ENCODE measurements at regions not wholly inside any gene's neighbourhood (a gene's known extent, or its start where the extent isn't known, plus 50 kb on each side); places are given as distances from the start of the nearest gene placed in this dataset.

- H3K9me3 ChIP-seq (ENCODE audit: low read depth, low read length) = no peaks in the 10 kb centered on the region
- H3K27ac ChIP-seq = no peak overlapping the region
- H3K4me3 ChIP-seq = no peak overlapping the region
- H3K9ac ChIP-seq (ENCODE audit: insufficient read length) = no peak overlapping the region
- TF ChIP-seq EZH2 (IDR thresholded peaks at IDR 0.05) = no peak
- no peak for TF ChIP-seq POLR2AphosphoS5 (IDR thresholded peaks at IDR 0.05; ENCODE audit: borderline replicate concordance, low read depth, low read length)
- TF ChIP-seq FOXP2 (optimal IDR thresholded peaks at IDR 0.05; ENCODE audit: control extremely low read depth, extremely low read length, insufficient read depth) = no peak
- no peak for DNase-seq (ENCODE audit: low read depth, low spot score)
- no peaks in the 10 kb centered on the region for H3K36me3 ChIP-seq (ENCODE audit: insufficient read depth, low read length)
These were observed 681.2 kb downstream of the HDGFL1 start for GRCh38 chr6:23250556-23250955.

GRCh38 chr6:23262864-23263263 is 693.5 kb downstream of the HDGFL1 start:
- Histone ChIP-seq H3K4me3 (no peak overlapping the region), H3K27ac (no peak overlapping the region), H3K9ac (ENCODE audit: insufficient read length) (no peak overlapping the region), H3K36me3 (ENCODE audit: insufficient read depth, low read length) (no peaks in the 10 kb centered on the region), H3K9me3 (ENCODE audit: low read depth, low read length) (no peaks in the 10 kb centered on the region)
- no peak for TF ChIP-seq POLR2AphosphoS5 (IDR thresholded peaks at IDR 0.05; ENCODE audit: borderline replicate concordance, low read depth, low read length)
- TF ChIP-seq FOXP2 (optimal IDR thresholded peaks at IDR 0.05; ENCODE audit: control extremely low read depth, extremely low read length, insufficient read depth) = no peak
- no peak for TF ChIP-seq EZH2 (IDR thresholded peaks at IDR 0.05)
- no peak for DNase-seq (ENCODE audit: low read depth, low spot score)

GRCh38 chr6:23265270-23265669 is 695.9 kb downstream of the HDGFL1 start:
- Histone ChIP-seq H3K4me3 (no peak overlapping the region), H3K27ac (no peak overlapping the region), H3K9ac (ENCODE audit: insufficient read length) (no peak overlapping the region), H3K36me3 (ENCODE audit: insufficient read depth, low read length) (no peaks in the 10 kb centered on the region), H3K9me3 (ENCODE audit: low read depth, low read length) (no peaks in the 10 kb centered on the region)
- DNase-seq (ENCODE audit: low read depth, low spot score) = no peak
- TF ChIP-seq POLR2AphosphoS5 (IDR thresholded peaks at IDR 0.05; ENCODE audit: borderline replicate concordance, low read depth, low read length) (no peak), FOXP2 (optimal IDR thresholded peaks at IDR 0.05; ENCODE audit: control extremely low read depth, extremely low read length, insufficient read depth) (no peak), EZH2 (IDR thresholded peaks at IDR 0.05) (no peak)

GRCh38 chr6:23266536-23266935 is 697.2 kb downstream of the HDGFL1 start:
- TF ChIP-seq EZH2 (IDR thresholded peaks at IDR 0.05) (no peak), FOXP2 (optimal IDR thresholded peaks at IDR 0.05; ENCODE audit: control extremely low read depth, extremely low read length, insufficient read depth) (no peak), POLR2AphosphoS5 (IDR thresholded peaks at IDR 0.05; ENCODE audit: borderline replicate concordance, low read depth, low read length) (no peak)
- no peak for DNase-seq (ENCODE audit: low read depth, low spot score)
- H3K4me3 ChIP-seq = no peak overlapping the region
- H3K9me3 ChIP-seq (ENCODE audit: low read depth, low read length) = no peaks in the 10 kb centered on the region
- no peak overlapping the region for H3K9ac ChIP-seq (ENCODE audit: insufficient read length)
- no peak overlapping the region for H3K27ac ChIP-seq
- H3K36me3 ChIP-seq (ENCODE audit: insufficient read depth, low read length) = no peaks in the 10 kb centered on the region

- no peak overlapping the region for H3K9ac ChIP-seq (ENCODE audit: insufficient read length)
- no peak for DNase-seq (ENCODE audit: low read depth, low spot score)
- H3K4me3 ChIP-seq = no peak overlapping the region
- no peaks in the 10 kb centered on the region for H3K9me3 ChIP-seq (ENCODE audit: low read depth, low read length)
- no peaks in the 10 kb centered on the region for H3K36me3 ChIP-seq (ENCODE audit: insufficient read depth, low read length)
- H3K27ac ChIP-seq = no peak overlapping the region
- no peak for TF ChIP-seq EZH2 (IDR thresholded peaks at IDR 0.05)
- TF ChIP-seq FOXP2 (optimal IDR thresholded peaks at IDR 0.05; ENCODE audit: control extremely low read depth, extremely low read length, insufficient read depth) = no peak
- no peak for TF ChIP-seq POLR2AphosphoS5 (IDR thresholded peaks at IDR 0.05; ENCODE audit: borderline replicate concordance, low read depth, low read length)
These were observed 698.3 kb downstream of the HDGFL1 start for GRCh38 chr6:23267651-23268050.

GRCh38 chr6:23268348-23268747 is 699.0 kb downstream of the HDGFL1 start:
- Histone ChIP-seq H3K36me3 (ENCODE audit: insufficient read depth, low read length) (no peaks in the 10 kb centered on the region), H3K9ac (ENCODE audit: insufficient read length) (no peak overlapping the region), H3K4me3 (no peak overlapping the region), H3K27ac (no peak overlapping the region), H3K9me3 (ENCODE audit: low read depth, low read length) (no peaks in the 10 kb centered on the region)
- TF ChIP-seq FOXP2 (optimal IDR thresholded peaks at IDR 0.05; ENCODE audit: control extremely low read depth, extremely low read length, insufficient read depth) (no peak), EZH2 (IDR thresholded peaks at IDR 0.05) (no peak), POLR2AphosphoS5 (IDR thresholded peaks at IDR 0.05; ENCODE audit: borderline replicate concordance, low read depth, low read length) (no peak)
- no peak for DNase-seq (ENCODE audit: low read depth, low spot score)

- no peak overlapping the region for H3K9ac ChIP-seq (ENCODE audit: insufficient read length)
- H3K36me3 ChIP-seq (ENCODE audit: insufficient read depth, low read length) = no peaks in the 10 kb centered on the region
- no peak overlapping the region for H3K27ac ChIP-seq
- no peak overlapping the region for H3K4me3 ChIP-seq
- TF ChIP-seq FOXP2 (optimal IDR thresholded peaks at IDR 0.05; ENCODE audit: control extremely low read depth, extremely low read length, insufficient read depth) (no peak), POLR2AphosphoS5 (IDR thresholded peaks at IDR 0.05; ENCODE audit: borderline replicate concordance, low read depth, low read length) (no peak), EZH2 (IDR thresholded peaks at IDR 0.05) (no peak)
- no peaks in the 10 kb centered on the region for H3K9me3 ChIP-seq (ENCODE audit: low read depth, low read length)
- DNase-seq (ENCODE audit: low read depth, low spot score) = no peak
These were observed 700.1 kb downstream of the HDGFL1 start for GRCh38 chr6:23269436-23269835.

GRCh38 chr6:23272536-23272935 is 703.2 kb downstream of the HDGFL1 start:
- Histone ChIP-seq H3K36me3 (ENCODE audit: insufficient read depth, low read length) (no peaks in the 10 kb centered on the region), H3K9ac (ENCODE audit: insufficient read length) (no peak overlapping the region), H3K27ac (no peak overlapping the region), H3K9me3 (ENCODE audit: low read depth, low read length) (no peaks in the 10 kb centered on the region), H3K4me3 (no peak overlapping the region)
- no peak for TF ChIP-seq FOXP2 (optimal IDR thresholded peaks at IDR 0.05; ENCODE audit: control extremely low read depth, extremely low read length, insufficient read depth)
- TF ChIP-seq EZH2 (IDR thresholded peaks at IDR 0.05) = no peak
- TF ChIP-seq POLR2AphosphoS5 (IDR thresholded peaks at IDR 0.05; ENCODE audit: borderline replicate concordance, low read depth, low read length) = no peak
- no peak for DNase-seq (ENCODE audit: low read depth, low spot score)

GRCh38 chr6:23277521-23278179 is 708.3 kb downstream of the HDGFL1 start:
- H3K36me3 ChIP-seq (ENCODE audit: insufficient read depth, low read length) = no peaks in the 10 kb centered on the region
- H3K9ac ChIP-seq (ENCODE audit: insufficient read length) = no peak overlapping the region
- no peaks in the 10 kb centered on the region for H3K9me3 ChIP-seq (ENCODE audit: low read depth, low read length)
- no peak overlapping the region for H3K27ac ChIP-seq
- no peak overlapping the region for H3K4me3 ChIP-seq
- TF ChIP-seq FOXP2 (optimal IDR thresholded peaks at IDR 0.05; ENCODE audit: control extremely low read depth, extremely low read length, insufficient read depth) (no peak), POLR2AphosphoS5 (IDR thresholded peaks at IDR 0.05; ENCODE audit: borderline replicate concordance, low read depth, low read length) (no peak), EZH2 (IDR thresholded peaks at IDR 0.05) (no peak)
- DNase-seq (ENCODE audit: low read depth, low spot score) = no peak
